ENCODE measurements at regions not wholly inside any gene's neighbourhood (a gene's known extent, or its start where the extent isn't known, plus 50 kb on each side); places are given as distances from the start of the nearest gene placed in this dataset.
"Not testable (repeated sequence)": the region's sequence is repeated elsewhere in the genome, so short reads cannot be mapped to it uniquely, and the experiment has no call there.

DNA sequence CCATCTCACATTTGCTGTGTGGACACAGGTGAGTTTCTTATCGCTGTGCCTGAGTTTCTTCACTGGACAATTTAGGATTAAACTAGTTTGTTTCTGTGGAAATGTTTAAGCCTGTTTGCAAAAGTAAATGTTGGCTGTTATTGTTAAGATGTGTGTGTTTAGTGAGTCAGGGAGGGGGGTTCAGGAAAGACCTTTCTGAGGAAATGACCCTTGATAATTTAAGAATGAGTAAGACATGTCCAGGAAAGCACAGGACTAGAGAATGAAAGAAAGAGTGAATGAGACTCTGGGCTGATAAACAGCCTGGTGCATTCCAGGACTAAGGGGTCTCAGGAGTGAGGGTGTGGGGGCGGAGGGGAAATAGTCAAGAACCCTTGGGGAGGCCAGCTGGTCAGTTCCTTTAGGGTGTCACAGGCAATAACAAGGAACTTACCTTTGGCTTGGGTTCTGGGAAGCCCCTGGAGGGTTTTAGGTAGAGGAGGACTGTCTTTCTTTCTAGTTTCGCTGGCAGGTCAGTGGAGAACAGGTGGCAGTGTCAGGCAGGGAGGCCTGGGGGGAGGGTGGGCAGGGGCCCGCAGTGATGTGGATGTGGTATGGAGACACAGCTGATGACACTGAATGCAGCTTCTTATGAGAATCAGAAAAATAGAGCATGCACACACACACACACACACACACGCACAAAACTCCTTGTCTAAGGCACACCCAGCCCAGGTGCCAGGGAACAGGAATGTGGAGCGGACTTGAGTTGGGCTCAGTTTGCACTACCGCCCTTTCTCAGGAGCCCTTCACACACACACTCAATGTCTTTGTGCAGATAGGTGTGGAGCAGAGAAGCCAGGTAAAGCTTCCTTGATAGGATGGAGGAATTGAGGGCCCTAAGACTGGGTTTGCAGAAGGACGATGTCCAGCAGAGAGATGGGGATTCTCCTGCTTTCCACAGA is 1005.5 kb downstream of the VRK1 start:
- TF ChIP-seq, protein P1, sequence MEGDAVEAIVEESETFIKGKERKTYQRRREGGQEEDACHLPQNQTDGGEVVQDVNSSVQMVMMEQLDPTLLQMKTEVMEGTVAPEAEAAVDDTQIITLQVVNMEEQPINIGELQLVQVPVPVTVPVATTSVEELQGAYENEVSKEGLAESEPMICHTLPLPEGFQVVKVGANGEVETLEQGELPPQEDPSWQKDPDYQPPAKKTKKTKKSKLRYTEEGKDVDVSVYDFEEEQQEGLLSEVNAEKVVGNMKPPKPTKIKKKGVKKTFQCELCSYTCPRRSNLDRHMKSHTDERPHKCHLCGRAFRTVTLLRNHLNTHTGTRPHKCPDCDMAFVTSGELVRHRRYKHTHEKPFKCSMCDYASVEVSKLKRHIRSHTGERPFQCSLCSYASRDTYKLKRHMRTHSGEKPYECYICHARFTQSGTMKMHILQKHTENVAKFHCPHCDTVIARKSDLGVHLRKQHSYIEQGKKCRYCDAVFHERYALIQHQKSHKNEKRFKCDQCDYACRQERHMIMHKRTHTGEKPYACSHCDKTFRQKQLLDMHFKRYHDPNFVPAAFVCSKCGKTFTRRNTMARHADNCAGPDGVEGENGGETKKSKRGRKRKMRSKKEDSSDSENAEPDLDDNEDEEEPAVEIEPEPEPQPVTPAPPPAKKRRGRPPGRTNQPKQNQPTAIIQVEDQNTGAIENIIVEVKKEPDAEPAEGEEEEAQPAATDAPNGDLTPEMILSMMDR (IDR thresholded peaks at IDR 0.05; ENCODE audit: poor library complexity) = no peak
- TF ChIP-seq EZH2 (IDR thresholded peaks at IDR 0.05; ENCODE audit: borderline replicate concordance) = no peak
- no peak for TF ChIP-seq EZH2phosphoT487 (IDR thresholded peaks at IDR 0.05; ENCODE audit: low read depth, severe bottlenecking, unreplicated experiment)
- peak; percentile 27 for DNase-seq (ENCODE audit: low spot score)
- 83% methylated on average over 7 of the region's 8 CpGs for WGBS (ENCODE audit: low lambda C conversion rate, missing lambda C conversion rate)
- Histone ChIP-seq H3K4me2 (peak overlapping the region; percentile 26), H3K27ac (peak overlapping the region; percentile 73), H3K79me2 (no peaks in the 10 kb centered on the region), H3K27me3 (no peaks in the 10 kb centered on the region), H3K36me3 (replicated peaks; ENCODE audit: insufficient read depth, low read depth) (no peaks in the 10 kb centered on the region), H3K4me1 (ENCODE audit: insufficient read depth) (peaks cover 8% of the 10 kb centered on the region), H3K9me2 (replicated peaks; ENCODE audit: insufficient read depth) (peaks cover 3% of the 10 kb centered on the region), H3K9me3 (ENCODE audit: low read depth) (no peaks in the 10 kb centered on the region), H4K20me1 (ENCODE audit: insufficient read depth, poor library complexity, severe bottlenecking) (no peaks in the 10 kb centered on the region), H2AFZ (no peak overlapping the region), H3K4me3 (no peak overlapping the region)

DNA sequence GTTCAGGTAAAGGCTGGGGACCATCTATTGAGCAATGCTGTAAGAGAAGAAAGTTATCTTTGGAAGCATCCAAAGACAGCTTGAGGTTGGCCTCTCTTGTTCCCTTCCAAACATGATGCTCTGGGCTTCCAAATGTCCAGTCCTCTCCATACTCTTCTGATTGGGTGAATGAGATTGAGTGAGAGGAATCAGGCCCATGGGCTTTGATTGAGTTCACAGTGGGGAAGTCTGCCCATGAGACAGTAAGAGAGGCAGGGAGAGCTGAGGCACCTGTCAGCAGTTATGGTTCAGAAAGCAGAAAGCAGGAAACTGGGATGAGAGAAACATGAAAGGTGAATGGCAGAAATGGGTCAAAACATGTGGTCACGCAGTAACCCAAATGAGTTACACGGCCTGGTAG is 1006.9 kb downstream of the VRK1 start:
- Histone ChIP-seq H3K79me2 (no peaks in the 10 kb centered on the region), H3K27me3 (no peaks in the 10 kb centered on the region), H2AFZ (no peak overlapping the region), H3K36me3 (replicated peaks; ENCODE audit: insufficient read depth, low read depth) (no peaks in the 10 kb centered on the region), H3K9me2 (replicated peaks; ENCODE audit: insufficient read depth) (peaks cover 3% of the 10 kb centered on the region), H3K4me1 (ENCODE audit: insufficient read depth) (peaks cover 8% of the 10 kb centered on the region), H3K4me3 (no peak overlapping the region), H3K9me3 (ENCODE audit: low read depth) (no peaks in the 10 kb centered on the region), H3K27ac (no peak overlapping the region), H4K20me1 (ENCODE audit: insufficient read depth, poor library complexity, severe bottlenecking) (no peaks in the 10 kb centered on the region), H3K4me2 (no peak overlapping the region)
- TF ChIP-seq, protein P1 (IDR thresholded peaks at IDR 0.05; ENCODE audit: poor library complexity) = no peak
- WGBS (ENCODE audit: low lambda C conversion rate, missing lambda C conversion rate) = 97% methylated on average over 2 of the region's 2 CpGs
- no peak for DNase-seq (ENCODE audit: low spot score)

DNA sequence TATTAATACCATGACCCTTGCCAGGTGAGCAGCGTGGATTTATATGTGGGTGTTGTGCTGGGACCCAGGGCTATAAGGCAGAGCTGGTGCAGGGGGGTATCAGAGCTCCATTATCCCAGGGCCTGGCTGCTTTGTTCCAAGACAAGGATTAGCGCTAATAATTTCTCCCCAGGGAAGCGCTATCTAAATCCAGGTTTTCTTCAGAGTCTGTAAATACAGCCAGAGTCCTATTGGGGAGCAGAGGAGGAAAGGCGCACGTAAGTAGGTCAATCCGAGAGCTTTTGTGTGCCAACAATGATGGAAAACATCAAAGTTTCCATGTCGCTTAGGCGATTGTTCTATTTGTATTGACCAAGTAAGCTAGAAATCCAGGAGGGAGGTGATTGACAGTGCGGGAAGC is 1009.7 kb downstream of the VRK1 start:
- TF ChIP-seq EZH2 (IDR thresholded peaks at IDR 0.05; ENCODE audit: borderline replicate concordance) (no peak), EZH2phosphoT487 (IDR thresholded peaks at IDR 0.05; ENCODE audit: low read depth, severe bottlenecking, unreplicated experiment) (no peak)
- TF ChIP-seq, protein P1 (IDR thresholded peaks at IDR 0.05; ENCODE audit: poor library complexity) = no peak
- Histone ChIP-seq H3K79me2 (no peaks in the 10 kb centered on the region), H3K9me3 (ENCODE audit: low read depth) (no peaks in the 10 kb centered on the region), H4K20me1 (ENCODE audit: insufficient read depth, poor library complexity, severe bottlenecking) (no peaks in the 10 kb centered on the region), H3K4me3 (no peak overlapping the region), H3K9me2 (replicated peaks; ENCODE audit: insufficient read depth) (peaks cover 3% of the 10 kb centered on the region), H3K27ac (no peak overlapping the region), H2AFZ (no peak overlapping the region), H3K4me2 (no peak overlapping the region), H3K4me1 (ENCODE audit: insufficient read depth) (peaks cover 8% of the 10 kb centered on the region), H3K36me3 (replicated peaks; ENCODE audit: insufficient read depth, low read depth) (no peaks in the 10 kb centered on the region), H3K27me3 (no peaks in the 10 kb centered on the region)
- no peak for DNase-seq (ENCODE audit: low spot score)
- WGBS (ENCODE audit: low lambda C conversion rate, missing lambda C conversion rate) = 76% methylated on average over 9 of the region's 9 CpGs

DNA sequence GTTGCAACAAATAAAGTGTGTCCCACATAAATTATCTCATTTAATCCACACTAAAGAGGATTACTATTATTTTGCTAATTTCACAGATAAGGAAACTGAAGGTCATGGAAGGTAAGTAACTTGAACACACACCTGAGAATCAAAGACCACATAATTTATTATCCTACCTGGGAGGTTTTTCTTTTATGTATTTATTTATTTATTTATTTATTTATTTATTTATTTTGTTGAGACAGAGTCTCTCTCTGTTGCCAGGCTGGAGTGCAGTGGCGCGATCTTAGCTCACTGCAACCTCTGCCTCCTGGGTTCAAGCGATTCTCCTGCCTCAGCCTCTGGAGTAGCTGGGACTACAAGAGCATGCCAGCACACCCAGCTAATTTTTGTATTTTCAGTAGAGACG is 1011.4 kb downstream of the VRK1 start:
- not testable (repeated sequence) for H3K4me1 ChIP-seq (ENCODE audit: insufficient read depth); H3K9me2 ChIP-seq (replicated peaks; ENCODE audit: insufficient read depth); H4K20me1 ChIP-seq (ENCODE audit: insufficient read depth, poor library complexity, severe bottlenecking); H2AFZ ChIP-seq; H3K9me3 ChIP-seq (ENCODE audit: low read depth); H3K27me3 ChIP-seq; H3K4me3 ChIP-seq; H3K4me2 ChIP-seq; H3K79me2 ChIP-seq; DNase-seq (ENCODE audit: low spot score); H3K36me3 ChIP-seq (replicated peaks; ENCODE audit: insufficient read depth, low read depth); H3K27ac ChIP-seq
- 100% methylated on average over 4 of the region's 4 CpGs for WGBS (ENCODE audit: low lambda C conversion rate, missing lambda C conversion rate)
